GM18508 (cell line): ENCODE measurements at regions not wholly inside any gene's neighbourhood (a gene's known extent, or its start where the extent isn't known, plus 50 kb on each side); places are given as distances from the start of the nearest gene placed in this dataset.

Experiments
- ATAC-seq: cut with Tn5 transposase; IDR thresholded peaks from one replicate; pipeline ENCODE4 v1.9.1; 2021; ENCODE audit warnings: moderate number of reproducible peaks; ENCODE audit not compliant: insufficient read depth, unreplicated experiment

GRCh38 chr1:219526074-219526473 lies 86.8 kb downstream of the ZC3H11B start:
- ATAC-seq = no peak

DNA sequence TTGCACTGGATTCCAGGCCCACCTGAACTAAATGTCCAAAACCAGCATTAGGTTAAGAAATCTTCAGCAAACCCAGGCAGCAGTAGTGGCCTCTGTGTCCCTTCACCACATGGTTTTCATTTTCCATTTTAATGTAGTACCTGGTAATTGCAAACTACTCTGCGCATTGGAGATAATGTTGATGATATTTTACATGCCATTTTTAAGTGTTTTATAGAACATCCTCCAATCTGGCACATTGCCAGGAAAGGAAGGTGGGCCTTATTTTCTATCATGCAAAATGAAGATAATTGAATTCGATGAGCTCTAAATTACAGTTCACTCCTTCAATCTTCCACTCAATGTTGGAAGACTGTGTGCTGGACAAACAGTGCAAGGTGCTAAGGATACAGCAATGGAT lies 89.5 kb downstream of the ZC3H11B start:
- ATAC-seq = no peak

DNA sequence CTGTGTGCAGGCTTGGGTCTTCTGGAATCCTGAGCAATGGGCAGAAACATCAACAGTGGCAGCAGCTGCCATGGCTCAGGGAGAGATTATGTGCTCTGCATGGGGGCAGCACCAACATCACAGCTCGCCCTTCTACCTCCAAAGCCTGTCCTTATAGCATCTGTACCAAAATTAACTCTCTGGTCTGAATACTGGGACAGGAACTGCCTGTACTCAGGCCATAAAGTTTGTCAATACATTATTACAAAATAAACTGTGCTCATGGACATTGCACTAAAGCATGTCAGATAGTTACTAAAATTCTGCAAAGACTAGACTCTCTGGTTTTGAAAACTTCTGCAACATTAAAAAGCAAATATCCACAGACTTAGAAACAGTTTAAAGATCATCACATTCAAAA lies 91.6 kb downstream of the ZC3H11B start:
- ATAC-seq = no peak

- no peak for ATAC-seq
Observed at GRCh38 chr1:219520241-219520640, 92.7 kb downstream of the ZC3H11B start.

DNA sequence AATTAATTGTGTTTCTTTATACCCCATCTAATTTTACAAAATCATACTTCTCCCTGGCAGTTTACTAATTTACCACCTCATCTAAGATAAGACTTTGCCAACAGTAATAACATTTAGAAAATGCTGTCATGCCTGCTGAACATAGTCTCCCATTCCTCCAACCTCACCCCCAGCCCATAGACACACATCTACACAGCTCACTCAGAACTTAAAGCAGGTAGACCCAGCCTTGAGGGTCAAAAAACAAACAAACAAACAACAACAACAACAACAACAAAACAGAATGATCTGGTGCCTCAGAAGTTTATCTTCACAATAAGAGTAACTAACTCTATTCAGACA lies 94.0 kb downstream of the ZC3H11B start:
- ATAC-seq = no peak

- ATAC-seq = no peak
Observed at GRCh38 chr1:219518168-219518906, 94.6 kb downstream of the ZC3H11B start.

GRCh38 chr1:219517031-219517430 lies 95.9 kb downstream of the ZC3H11B start:
- no peak for ATAC-seq

DNA sequence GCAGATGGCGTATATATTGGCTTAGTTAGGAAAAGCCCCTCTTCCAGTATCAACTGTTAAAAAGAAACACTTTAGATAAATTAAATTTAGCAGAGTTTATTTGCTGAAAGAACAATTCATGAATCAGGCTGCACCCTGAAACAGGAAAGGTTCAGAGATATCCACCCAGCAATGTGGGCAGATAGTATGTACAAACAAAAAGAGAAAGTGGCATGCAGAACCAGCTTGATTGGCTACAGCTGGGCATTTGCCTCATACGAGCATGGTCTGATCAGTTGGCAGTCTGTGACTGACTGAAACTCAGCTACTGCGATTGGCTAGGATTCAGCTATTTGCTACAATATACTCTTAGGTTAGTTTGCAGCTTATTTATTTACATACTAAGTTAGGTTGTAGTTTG lies 98.2 kb downstream of the ZC3H11B start:
- ATAC-seq = no peak

DNA sequence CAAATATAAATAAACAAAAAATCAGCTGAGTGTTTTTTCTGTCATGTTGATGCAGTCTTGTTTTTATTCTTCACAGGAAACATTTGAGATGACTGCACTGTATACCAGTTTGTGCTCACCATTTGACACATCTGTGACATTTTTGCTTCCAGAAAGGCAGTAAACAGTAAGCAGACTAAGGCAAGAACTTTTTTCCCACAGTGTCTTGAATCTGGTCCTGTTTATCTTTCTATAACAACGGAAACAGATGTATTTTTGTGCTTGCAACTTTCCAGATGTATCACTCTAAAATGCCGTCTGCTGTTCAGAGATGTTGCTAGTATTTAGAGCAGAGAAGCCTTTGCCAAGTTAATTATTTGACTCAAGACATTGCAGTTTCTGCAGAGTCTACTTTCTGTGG lies 105.5 kb downstream of the ZC3H11B start:
- no peak for ATAC-seq

DNA sequence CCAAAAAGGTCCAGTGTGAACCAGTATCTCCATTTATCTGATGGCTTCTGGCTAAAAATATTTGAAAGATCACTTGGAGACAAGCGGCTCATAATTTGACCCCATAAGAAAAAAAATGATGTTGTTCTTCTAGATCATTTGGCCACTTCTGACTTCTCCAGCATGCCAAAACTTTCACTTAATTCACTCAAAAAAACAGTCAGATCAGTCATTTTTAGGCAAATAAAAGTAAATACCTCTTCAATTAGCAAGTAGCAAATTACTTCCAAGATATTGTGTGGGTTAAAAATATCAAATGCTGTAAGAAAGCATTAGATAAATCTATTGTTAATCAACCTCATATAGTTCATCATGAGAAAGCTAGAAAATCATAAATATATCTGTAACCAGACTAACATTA lies 106.0 kb downstream of the ZC3H11B start:
- ATAC-seq = no peak

- no peak for ATAC-seq
Observed at GRCh38 chr1:219506473-219506899, 106.4 kb downstream of the ZC3H11B start.

DNA sequence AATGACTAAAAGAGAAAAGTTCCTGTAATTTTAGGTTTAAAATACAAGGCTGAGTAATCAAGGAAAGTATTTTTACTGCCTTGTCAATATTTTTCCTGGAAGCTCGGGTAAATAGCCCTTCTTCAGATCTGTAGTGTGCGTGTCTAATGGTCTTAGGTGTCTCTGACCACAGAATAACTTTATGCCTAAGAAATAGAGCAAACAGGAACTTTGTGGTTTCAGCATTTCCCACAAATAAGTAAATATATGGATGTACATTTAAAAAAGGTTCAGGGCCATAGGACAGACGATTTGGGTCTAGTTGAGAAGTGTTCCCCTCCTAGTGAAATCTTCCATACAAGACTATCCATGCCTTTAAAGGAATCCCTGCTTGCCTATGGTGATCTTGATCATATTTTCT lies 107.0 kb downstream of the ZC3H11B start:
- no peak for ATAC-seq

DNA sequence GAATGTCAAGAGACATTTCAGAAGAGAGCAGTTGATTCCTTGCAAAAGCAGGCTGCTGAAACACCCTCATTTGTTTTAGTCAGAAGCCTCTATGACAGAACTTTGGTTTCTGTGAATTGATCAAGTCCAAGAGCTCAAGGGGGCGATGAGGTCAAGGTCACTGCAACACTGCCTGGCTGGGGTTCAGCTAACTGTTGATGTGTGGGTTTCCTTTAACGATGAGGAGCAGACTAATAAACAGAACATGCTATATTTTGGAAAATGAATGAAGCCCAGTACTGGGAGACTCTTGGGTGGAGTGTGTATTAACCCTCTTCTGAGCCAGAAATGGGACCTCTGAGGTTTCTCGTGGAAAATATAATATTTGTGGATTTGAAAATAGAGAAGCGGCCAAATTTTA lies 109.3 kb downstream of the ZC3H11B start:
- ATAC-seq = no peak

DNA sequence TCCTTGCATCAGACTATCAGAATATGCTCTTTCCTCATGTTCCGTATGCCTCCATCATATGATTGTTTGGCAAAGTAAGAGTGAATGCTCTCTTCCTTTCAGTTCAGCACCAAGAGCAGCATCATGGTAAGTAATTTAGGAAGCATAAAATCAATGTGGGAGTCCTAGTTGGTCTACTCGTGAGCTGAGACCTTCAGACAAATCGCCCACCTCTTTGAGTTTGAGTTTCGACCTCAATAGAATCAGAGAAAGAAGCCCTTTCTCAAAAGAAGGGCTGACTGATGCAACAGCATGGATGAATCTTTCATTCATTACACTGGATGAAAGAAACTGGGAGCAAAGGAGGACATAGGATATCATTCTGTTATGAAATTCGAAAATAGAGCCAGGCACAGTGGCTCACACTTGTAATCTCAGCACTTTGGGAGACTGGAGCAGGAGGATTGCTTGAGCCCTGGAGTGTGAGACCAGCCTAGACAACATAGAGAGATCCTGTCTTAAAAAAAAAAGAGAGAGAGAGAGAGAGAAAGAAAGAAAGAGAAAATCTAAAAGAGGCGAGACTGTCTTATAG lies 112.5 kb downstream of the ZC3H11B start:
- no peak for ATAC-seq

- no peak for ATAC-seq
Observed at GRCh38 chr1:219498666-219499065, 114.2 kb downstream of the ZC3H11B start.

DNA sequence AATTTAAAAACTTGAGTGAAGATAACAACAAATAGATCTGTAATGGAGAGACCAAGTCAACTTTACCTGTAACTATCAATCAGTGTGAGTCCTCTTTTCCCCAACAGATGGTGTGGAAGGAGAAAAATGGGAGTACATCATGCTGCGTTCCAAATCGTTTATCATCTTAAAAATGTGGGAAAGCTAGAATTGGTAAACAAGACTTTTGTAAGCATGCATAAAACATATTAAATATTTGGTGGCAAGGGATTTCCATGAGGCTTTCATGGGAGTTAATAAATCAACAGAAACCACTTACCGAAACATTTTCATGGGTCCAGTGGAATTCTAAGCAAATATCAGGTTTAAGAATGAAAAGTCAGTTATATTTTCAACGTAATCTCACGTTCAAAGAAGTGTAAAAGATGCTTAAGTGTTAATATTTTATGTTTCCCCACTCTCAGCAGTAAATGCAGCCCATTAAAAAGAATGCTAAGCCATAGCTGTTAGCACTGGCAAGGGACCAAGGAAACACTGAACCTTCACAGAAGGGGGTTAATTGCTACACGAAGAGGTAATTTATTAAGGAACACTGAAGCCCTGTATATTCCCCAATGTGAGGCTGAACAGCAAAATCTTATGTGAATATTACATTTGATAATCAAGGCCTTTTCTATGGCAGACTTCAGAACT lies 117.0 kb downstream of the ZC3H11B start:
- no peak for ATAC-seq

DNA sequence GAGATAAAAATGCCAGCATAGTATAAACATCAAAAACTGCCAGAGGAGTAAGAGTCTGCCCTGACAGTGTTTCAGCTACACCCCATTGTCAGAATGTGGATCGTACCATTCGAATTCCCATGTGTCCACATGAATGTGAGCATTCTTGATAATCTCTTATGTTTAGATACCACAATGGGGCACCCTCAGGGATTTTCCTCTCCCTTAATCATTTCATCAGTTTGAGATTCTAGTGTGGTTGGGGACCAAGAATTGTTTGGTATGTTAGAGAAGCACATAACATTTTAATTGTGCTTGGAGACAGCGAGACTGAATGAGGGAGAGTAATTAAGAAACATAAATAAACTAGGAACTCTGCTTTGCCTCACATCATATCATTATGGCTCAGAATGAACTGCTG lies 120.2 kb downstream of the ZC3H11B start:
- no peak for ATAC-seq

- ATAC-seq = no peak
Observed at GRCh38 chr1:219490566-219490965, 122.3 kb downstream of the ZC3H11B start.

DNA sequence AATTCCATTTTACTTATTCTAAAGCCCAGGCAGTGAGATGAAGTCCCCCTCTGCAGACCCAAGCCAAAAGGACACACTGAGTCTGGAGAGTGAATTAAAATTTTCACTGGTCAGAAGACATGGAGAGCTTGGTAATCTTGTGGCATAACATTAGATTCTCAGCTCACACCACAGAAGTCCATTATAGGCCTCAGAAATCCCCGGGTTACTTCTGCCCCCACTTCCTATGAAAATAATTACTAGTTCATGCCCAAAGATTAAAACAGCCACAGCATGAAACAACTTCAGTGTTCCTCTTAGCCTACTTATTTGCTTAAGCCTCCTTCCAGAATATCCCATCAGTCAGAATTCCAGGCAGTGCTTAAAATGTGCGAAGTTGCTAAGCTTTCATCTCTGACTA lies 123.3 kb downstream of the ZC3H11B start:
- no peak for ATAC-seq

- ATAC-seq = no peak
Observed at GRCh38 chr1:219488275-219488674, 124.6 kb downstream of the ZC3H11B start.

GRCh38 chr1:219483530-219483929 lies 129.4 kb downstream of the ZC3H11B start:
- ATAC-seq = no peak

DNA sequence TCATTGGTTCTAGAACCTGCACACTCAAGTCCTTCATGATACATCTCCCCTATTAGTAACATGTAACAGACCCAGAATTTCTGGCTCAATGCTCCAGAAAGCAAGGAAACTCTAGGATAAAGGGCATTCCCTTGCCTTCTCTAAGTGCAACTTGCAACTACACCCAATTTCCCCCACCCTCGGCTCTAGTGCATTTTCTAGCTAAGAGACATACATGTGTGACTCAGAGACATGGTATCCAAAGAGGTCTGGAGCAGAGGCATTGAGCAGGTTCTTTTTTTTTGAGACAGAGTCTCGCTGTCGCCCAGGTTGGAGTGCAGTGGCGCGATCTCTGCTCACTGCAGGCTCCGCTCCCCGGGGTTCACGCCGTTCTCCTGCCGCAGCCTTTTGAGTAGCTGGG lies 132.9 kb downstream of the ZC3H11B start:
- ATAC-seq = no peak
